ENCODE measurements at regions not wholly inside any gene's neighbourhood (a gene's known extent, or its start where the extent isn't known, plus 50 kb on each side); places are given as distances from the start of the nearest gene placed in this dataset.

DNA sequence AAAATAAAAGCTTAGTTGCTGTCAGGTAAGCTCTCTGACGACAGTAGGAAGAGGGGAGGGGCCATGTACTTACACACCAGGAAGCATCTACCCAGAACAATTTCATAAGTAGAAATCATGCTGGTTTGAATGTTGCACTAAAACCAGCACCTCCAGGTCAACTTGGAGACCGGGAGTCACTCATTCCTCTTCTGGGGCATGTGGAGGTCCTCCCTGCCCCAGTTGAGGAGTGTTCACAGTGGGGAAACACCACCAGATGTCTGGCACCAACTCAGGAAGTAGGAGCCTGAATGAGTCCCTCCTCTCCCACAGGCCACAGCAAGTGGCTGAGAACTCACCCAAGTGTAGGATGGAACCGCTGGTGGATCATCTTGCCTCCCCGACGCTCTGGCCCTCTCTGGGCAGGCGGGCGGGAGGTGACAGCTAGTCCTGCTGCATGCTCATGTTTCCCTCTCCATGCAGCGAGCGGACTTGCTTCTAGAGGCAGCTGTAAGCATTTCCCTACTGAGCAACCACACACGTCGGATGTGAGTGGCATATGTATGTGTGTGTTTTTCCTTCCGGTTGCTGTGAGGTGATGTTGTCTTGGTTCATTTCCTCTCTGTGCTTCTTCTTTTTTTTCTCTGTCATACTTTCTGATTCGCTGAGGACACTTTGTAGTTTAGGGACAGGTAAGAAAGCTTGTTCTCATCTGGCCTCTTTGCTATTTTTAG lies 149.5 kb upstream of the NEDD9 start:
- no peaks in the 10 kb centered on the region for H3K79me1 ChIP-seq (replicated peaks; ENCODE audit: low read length, poor library complexity, severe bottlenecking)
- H3K4me2 ChIP-seq (ENCODE audit: low read length, poor library complexity, severe bottlenecking) = no peak overlapping the region
- H3K36me3 ChIP-seq (ENCODE audit: control insufficient read depth in 1 of 2, insufficient read depth in 2 of 2, low read depth in 1 of 2, low read length in 2 of 2) = no peaks in the 10 kb centered on the region
- peak overlapping the region in 1 of 2 experiments; percentile 2 for H3K4ac ChIP-seq (ENCODE audit: low read depth in 1 of 2, low read length in 2 of 2)
- 97% methylated on average over 13 of the region's 13 CpGs for WGBS
- peak overlapping the region in 1 of 2 experiments; percentile 10 for H2BK12ac ChIP-seq (ENCODE audit: low read length in 2 of 2)
- H3K9me3 ChIP-seq (ENCODE audit: control insufficient read depth, low read length) = no peaks in the 10 kb centered on the region
- H4K8ac ChIP-seq (ENCODE audit: low read length) = no peak overlapping the region
- no peak for DNase-seq
- H3K9ac ChIP-seq (ENCODE audit: low read length) = no peak overlapping the region
- H3K14ac ChIP-seq (ENCODE audit: low read length in 2 of 2) = peak overlapping the region in 1 of 2 experiments; percentile 57
- H3K18ac ChIP-seq (ENCODE audit: low read depth in 1 of 2, low read length in 2 of 2) = peak overlapping the region in 1 of 2 experiments; percentile 41
- peak overlapping the region; percentile 90 for H2AK5ac ChIP-seq (ENCODE audit: low read length, severe bottlenecking)
- H2BK5ac ChIP-seq (ENCODE audit: low read depth, low read length, poor library complexity, severe bottlenecking) = no peak overlapping the region
- no peak overlapping the region for H3K4me3 ChIP-seq (ENCODE audit: insufficient read depth in 1 of 2, low read depth in 1 of 2, low read length in 2 of 2)
- H2BK15ac ChIP-seq (ENCODE audit: low read depth, poor library complexity, severe bottlenecking) = peak overlapping the region; percentile 16
- H3K23ac ChIP-seq (ENCODE audit: low read length in 2 of 2) = no peak overlapping the region
- H2BK120ac ChIP-seq (ENCODE audit: low read depth, low read length) = no peak overlapping the region
- no peak overlapping the region for H2AFZ ChIP-seq (ENCODE audit: low read depth, low read length)
- no peak overlapping the region for H3K27ac ChIP-seq (ENCODE audit: low read length, poor library complexity, severe bottlenecking)
- H3K4me1 ChIP-seq (ENCODE audit: control insufficient read depth, insufficient read depth, low read depth, low read length) = peaks cover 12% of the 10 kb centered on the region
- H3K27me3 ChIP-seq (ENCODE audit: control insufficient read depth in 1 of 2, insufficient read depth in 1 of 2, low read length in 2 of 2) = no peaks in the 10 kb centered on the region
- peak overlapping the region; percentile 4 for H4K91ac ChIP-seq (ENCODE audit: low read length)

DNA sequence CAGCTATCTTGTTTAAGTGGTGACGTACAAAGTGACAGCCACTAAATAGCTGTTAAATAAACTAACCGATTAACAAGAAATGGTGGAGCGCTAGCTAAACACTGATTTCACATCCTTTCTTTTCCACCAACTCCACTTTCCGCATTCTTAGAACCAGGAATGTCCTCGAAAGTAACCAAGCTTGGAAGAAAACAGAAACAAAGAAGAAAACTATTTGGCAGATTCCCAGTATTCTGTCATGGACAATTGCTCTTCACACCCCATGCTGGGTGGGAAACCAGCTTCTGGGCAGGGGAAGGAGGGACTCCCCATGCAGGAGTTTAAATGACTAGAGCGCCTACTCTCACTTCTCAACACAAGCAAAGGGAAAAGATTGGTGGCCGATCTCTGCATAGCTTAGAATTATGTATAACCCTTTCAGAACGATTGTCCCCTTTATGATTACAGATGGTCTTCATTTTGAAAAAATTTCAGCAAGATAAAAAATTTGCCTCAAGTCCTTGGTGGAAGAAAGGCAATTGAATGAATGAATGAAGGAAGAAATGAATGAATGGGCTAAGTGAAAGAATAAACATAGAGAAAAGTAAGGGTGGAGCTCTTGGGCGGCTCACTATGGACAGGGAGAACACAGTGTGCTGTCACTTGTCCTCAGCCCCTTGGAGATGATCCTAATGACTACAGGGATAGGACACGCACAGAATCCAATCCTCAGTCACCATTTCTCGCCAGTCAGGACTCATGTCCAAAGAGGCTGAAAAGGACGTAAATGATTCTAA lies 148.7 kb upstream of the NEDD9 start:
- H2BK5ac ChIP-seq (ENCODE audit: low read depth, low read length, poor library complexity, severe bottlenecking) = no peak overlapping the region
- no peak for DNase-seq
- H3K9ac ChIP-seq (ENCODE audit: low read length) = no peak overlapping the region
- no peaks in the 10 kb centered on the region for H3K36me3 ChIP-seq (ENCODE audit: control insufficient read depth in 1 of 2, insufficient read depth in 2 of 2, low read depth in 1 of 2, low read length in 2 of 2)
- H2BK15ac ChIP-seq (ENCODE audit: low read depth, poor library complexity, severe bottlenecking) = no peak overlapping the region
- H3K14ac ChIP-seq (ENCODE audit: low read length in 2 of 2) = no peak overlapping the region
- H3K23ac ChIP-seq (ENCODE audit: low read length in 2 of 2) = no peak overlapping the region
- H2AFZ ChIP-seq (ENCODE audit: low read depth, low read length) = no peak overlapping the region
- WGBS = 90% methylated on average over 11 of the region's 12 CpGs
- peak overlapping the region; percentile 53 for H2AK5ac ChIP-seq (ENCODE audit: low read length, severe bottlenecking)
- no peaks in the 10 kb centered on the region for H3K9me3 ChIP-seq (ENCODE audit: control insufficient read depth, low read length)
- no peak overlapping the region for H3K18ac ChIP-seq (ENCODE audit: low read depth in 1 of 2, low read length in 2 of 2)
- H3K4me2 ChIP-seq (ENCODE audit: low read length, poor library complexity, severe bottlenecking) = no peak overlapping the region
- H3K4ac ChIP-seq (ENCODE audit: low read depth in 1 of 2, low read length in 2 of 2) = no peak overlapping the region
- no peak overlapping the region for H2BK12ac ChIP-seq (ENCODE audit: low read length in 2 of 2)
- H3K27me3 ChIP-seq (ENCODE audit: control insufficient read depth in 1 of 2, insufficient read depth in 1 of 2, low read length in 2 of 2) = no peaks in the 10 kb centered on the region
- H4K91ac ChIP-seq (ENCODE audit: low read length) = no peak overlapping the region
- no peak overlapping the region for H4K8ac ChIP-seq (ENCODE audit: low read length)
- no peaks in the 10 kb centered on the region for H3K79me1 ChIP-seq (replicated peaks; ENCODE audit: low read length, poor library complexity, severe bottlenecking)
- H3K4me1 ChIP-seq (ENCODE audit: control insufficient read depth, insufficient read depth, low read depth, low read length) = peaks cover 12% of the 10 kb centered on the region
- no peak overlapping the region for H3K4me3 ChIP-seq (ENCODE audit: insufficient read depth in 1 of 2, low read depth in 1 of 2, low read length in 2 of 2)
- H3K27ac ChIP-seq (ENCODE audit: low read length, poor library complexity, severe bottlenecking) = peak overlapping the region; percentile 63
- no peak overlapping the region for H2BK120ac ChIP-seq (ENCODE audit: low read depth, low read length)

DNA sequence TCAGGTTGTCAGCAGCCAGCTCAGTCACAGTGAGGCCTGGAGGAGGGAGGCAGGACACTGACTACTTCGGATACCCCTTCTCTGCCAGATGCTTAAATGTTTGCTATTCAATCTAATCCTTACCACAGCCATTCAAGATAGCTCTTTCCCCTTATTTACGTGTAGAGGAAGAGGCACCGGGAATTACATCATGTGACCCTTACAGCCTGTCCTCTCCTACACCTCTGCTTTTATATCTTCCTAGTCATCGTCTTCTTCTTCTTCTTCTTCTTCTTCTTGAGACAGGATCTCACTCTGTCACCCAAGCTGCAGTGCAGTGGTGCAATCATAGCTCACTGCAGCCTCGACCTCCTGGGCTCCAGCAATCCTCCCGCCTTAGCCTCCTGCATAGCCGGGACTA lies 148.1 kb upstream of the NEDD9 start:
- 84% methylated on average over 7 of the region's 7 CpGs for WGBS
- Histone ChIP-seq H3K4ac (ENCODE audit: low read depth in 1 of 2, low read length in 2 of 2) (no peak overlapping the region), H3K4me2 (ENCODE audit: low read length, poor library complexity, severe bottlenecking) (no peak overlapping the region), H3K23ac (ENCODE audit: low read length in 2 of 2) (no peak overlapping the region), H4K8ac (ENCODE audit: low read length) (no peak overlapping the region), H2AFZ (ENCODE audit: low read depth, low read length) (no peak overlapping the region), H3K18ac (ENCODE audit: low read depth in 1 of 2, low read length in 2 of 2) (no peak overlapping the region), H3K27ac (ENCODE audit: low read length, poor library complexity, severe bottlenecking) (peak overlapping the region; percentile 63), H3K9me3 (ENCODE audit: control insufficient read depth, low read length) (no peaks in the 10 kb centered on the region), H2BK5ac (ENCODE audit: low read depth, low read length, poor library complexity, severe bottlenecking) (peak overlapping the region; percentile 40), H3K4me1 (ENCODE audit: control insufficient read depth, insufficient read depth, low read depth, low read length) (peaks cover 12% of the 10 kb centered on the region), H2BK15ac (ENCODE audit: low read depth, poor library complexity, severe bottlenecking) (no peak overlapping the region), H3K79me1 (replicated peaks; ENCODE audit: low read length, poor library complexity, severe bottlenecking) (no peaks in the 10 kb centered on the region), H3K14ac (ENCODE audit: low read length in 2 of 2) (no peak overlapping the region), H3K36me3 (ENCODE audit: control insufficient read depth in 1 of 2, insufficient read depth in 2 of 2, low read depth in 1 of 2, low read length in 2 of 2) (no peaks in the 10 kb centered on the region), H2BK12ac (ENCODE audit: low read length in 2 of 2) (no peak overlapping the region), H3K27me3 (ENCODE audit: control insufficient read depth in 1 of 2, insufficient read depth in 1 of 2, low read length in 2 of 2) (no peaks in the 10 kb centered on the region), H2BK120ac (ENCODE audit: low read depth, low read length) (no peak overlapping the region), H4K91ac (ENCODE audit: low read length) (no peak overlapping the region), H2AK5ac (ENCODE audit: low read length, severe bottlenecking) (peak overlapping the region; percentile 79), H3K4me3 (ENCODE audit: insufficient read depth in 1 of 2, low read depth in 1 of 2, low read length in 2 of 2) (no peak overlapping the region), H3K9ac (ENCODE audit: low read length) (no peak overlapping the region)
- no peak for DNase-seq

DNA sequence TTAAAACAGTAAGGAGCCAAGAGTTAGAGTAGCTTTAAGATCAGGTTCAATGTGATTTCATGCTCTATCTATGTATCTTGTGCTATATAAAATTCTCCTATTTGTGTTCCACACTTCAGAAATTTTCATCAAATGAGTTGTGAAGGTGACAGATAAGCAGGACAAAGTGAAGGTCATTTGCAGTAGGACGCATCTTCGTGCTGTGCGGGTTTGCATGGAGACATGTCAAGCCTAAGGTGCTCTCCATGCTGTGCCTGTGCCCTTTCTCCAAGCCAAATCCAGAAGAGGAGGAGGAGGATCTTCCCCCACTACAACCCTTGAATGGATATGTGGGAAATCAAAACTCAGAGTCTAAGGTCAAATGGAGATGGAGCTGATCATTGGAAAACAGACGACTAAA lies 147.3 kb upstream of the NEDD9 start:
- Histone ChIP-seq H3K14ac (ENCODE audit: low read length in 2 of 2) (no peak overlapping the region), H3K27ac (ENCODE audit: low read length, poor library complexity, severe bottlenecking) (no peak overlapping the region), H3K4me3 (ENCODE audit: insufficient read depth in 1 of 2, low read depth in 1 of 2, low read length in 2 of 2) (no peak overlapping the region), H2BK15ac (ENCODE audit: low read depth, poor library complexity, severe bottlenecking) (no peak overlapping the region), H4K8ac (ENCODE audit: low read length) (no peak overlapping the region), H3K4me2 (ENCODE audit: low read length, poor library complexity, severe bottlenecking) (no peak overlapping the region), H3K79me1 (replicated peaks; ENCODE audit: low read length, poor library complexity, severe bottlenecking) (no peaks in the 10 kb centered on the region), H2BK5ac (ENCODE audit: low read depth, low read length, poor library complexity, severe bottlenecking) (no peak overlapping the region), H2BK120ac (ENCODE audit: low read depth, low read length) (no peak overlapping the region), H2BK12ac (ENCODE audit: low read length in 2 of 2) (no peak overlapping the region), H3K9me3 (ENCODE audit: control insufficient read depth, low read length) (no peaks in the 10 kb centered on the region), H3K36me3 (ENCODE audit: control insufficient read depth in 1 of 2, insufficient read depth in 2 of 2, low read depth in 1 of 2, low read length in 2 of 2) (no peaks in the 10 kb centered on the region), H2AK5ac (ENCODE audit: low read length, severe bottlenecking) (peak overlapping the region; percentile 81), H4K91ac (ENCODE audit: low read length) (no peak overlapping the region), H3K18ac (ENCODE audit: low read depth in 1 of 2, low read length in 2 of 2) (no peak overlapping the region), H3K4ac (ENCODE audit: low read depth in 1 of 2, low read length in 2 of 2) (no peak overlapping the region), H3K9ac (ENCODE audit: low read length) (no peak overlapping the region), H3K27me3 (ENCODE audit: control insufficient read depth in 1 of 2, insufficient read depth in 1 of 2, low read length in 2 of 2) (no peaks in the 10 kb centered on the region), H3K23ac (ENCODE audit: low read length in 2 of 2) (no peak overlapping the region), H3K4me1 (ENCODE audit: control insufficient read depth, insufficient read depth, low read depth, low read length) (peaks cover 12% of the 10 kb centered on the region), H2AFZ (ENCODE audit: low read depth, low read length) (no peak overlapping the region)
- DNase-seq = no peak
- 98% methylated on average over 4 of the region's 4 CpGs for WGBS
